Activated CD8-positive, alpha-beta memory T cell treated with anti-CD3 and anti-CD28 coated beads, Interleukin-2, amount 10 ng/mL, durations not matched to agents 7 days and 5 days (primary cell): ENCODE measurements at regions not wholly inside any gene's neighbourhood (a gene's known extent, or its start where the extent isn't known, plus 50 kb on each side); places are given as distances from the start of the nearest gene placed in this dataset.

Experiments
- ATAC-seq: fragments of 150-1000 bp; cut with Tn5 transposase; one replicate; pipeline ENCODE4 v1.10.0; 2021; ENCODE audit warnings: moderate library complexity
- CTCF ChIA-PET: fragments of 350-600 bp; sonication (Branson Sonifier 250); formaldehyde crosslinking; loops from one replicate; lab custom pipeline; 2021; ENCODE audit warnings: antibody characterized with exemption; lab: Charles Lee
- DNase-seq: peaks from one replicate; pipeline ENCODE4 v3.0.0-alpha.2; 2020
- H3K27ac Mint-ChIP-seq: one replicate; pipeline ENCODE4 v1.8.0; 2021; ENCODE audit warnings: mild to moderate bottlenecking, mixed read lengths
- H3K27me3 Mint-ChIP-seq: one replicate; pipeline ENCODE4 v1.8.0; 2021; ENCODE audit warnings: mixed read lengths
- H3K36me3 Mint-ChIP-seq: one replicate; pipeline ENCODE4 v1.8.0; 2021; ENCODE audit warnings: mild to moderate bottlenecking, mixed read lengths
- H3K4me1 Mint-ChIP-seq: one replicate; pipeline ENCODE4 v1.8.0; 2021; ENCODE audit warnings: mixed read lengths
- H3K4me3 Mint-ChIP-seq: one replicate; pipeline ENCODE4 v1.8.0; 2021; ENCODE audit warnings: mild to moderate bottlenecking, moderate library complexity, mixed read lengths
- H3K9me3 Mint-ChIP-seq: one replicate; pipeline ENCODE4 v1.8.0; 2022; ENCODE audit warnings: low read depth, mixed read lengths

DNA sequence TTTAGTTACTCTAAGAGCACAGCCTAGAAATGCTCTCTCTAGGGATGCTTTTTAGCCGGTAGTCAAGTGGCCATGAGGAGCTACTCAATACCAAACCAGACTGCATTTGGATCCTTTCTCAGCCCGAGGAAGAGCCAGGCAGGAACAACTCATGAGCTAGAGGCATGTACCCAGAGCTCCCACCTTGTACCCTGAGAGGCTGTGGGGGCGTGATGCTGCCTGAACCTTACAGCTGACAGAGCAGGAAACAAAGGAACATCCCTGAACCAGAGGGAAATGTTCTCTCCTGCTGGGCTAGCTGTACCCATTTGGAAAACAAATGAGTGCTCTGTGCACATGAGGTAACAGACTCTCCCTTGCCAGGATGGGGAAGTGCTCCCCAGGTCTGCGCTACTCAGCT is 131.6 kb downstream of the OSR1 start:
- no peaks in the 10 kb centered on the region for H3K4me1 Mint-ChIP-seq
- no peak overlapping the region for H3K4me3 Mint-ChIP-seq
- no peak overlapping the region for H3K27ac Mint-ChIP-seq
- no peaks in the 10 kb centered on the region for H3K36me3 Mint-ChIP-seq
- no peaks in the 10 kb centered on the region for H3K9me3 Mint-ChIP-seq
- DNase-seq = no peak
- ATAC-seq = no peak
- CTCF ChIA-PET = no interaction called here
- H3K27me3 Mint-ChIP-seq = peaks cover 3% of the 10 kb centered on the region

DNA sequence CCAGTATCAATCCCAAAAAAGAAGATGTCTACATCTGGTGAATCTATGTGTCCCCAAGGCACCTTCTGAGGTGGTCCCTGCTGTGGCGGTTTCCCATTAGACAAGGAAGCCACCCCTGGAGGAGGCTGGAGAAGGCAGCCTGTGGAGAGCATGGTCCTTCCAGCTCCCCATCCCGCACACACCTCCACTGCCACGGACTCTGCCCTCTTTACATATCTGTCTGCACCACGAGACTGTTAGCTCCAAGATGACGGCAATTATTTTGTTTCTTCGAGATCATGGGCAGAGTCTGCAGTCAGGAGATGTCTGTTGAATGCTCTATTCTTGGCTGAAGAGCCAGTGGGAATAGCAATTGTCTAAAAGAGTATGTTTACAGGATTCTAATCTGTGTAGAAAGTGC is 132.0 kb downstream of the OSR1 start:
- Mint-ChIP-seq H3K9me3 (no peaks in the 10 kb centered on the region), H3K27me3 (peaks cover 3% of the 10 kb centered on the region), H3K4me1 (no peaks in the 10 kb centered on the region), H3K27ac (no peak overlapping the region), H3K36me3 (no peaks in the 10 kb centered on the region), H3K4me3 (no peak overlapping the region)
- DNase-seq (no peak), ATAC-seq (no peak)
- CTCF ChIA-PET = no interaction called here

- Mint-ChIP-seq H3K27ac (no peak overlapping the region), H3K4me1 (no peaks in the 10 kb centered on the region), H3K9me3 (no peaks in the 10 kb centered on the region), H3K4me3 (no peak overlapping the region), H3K36me3 (no peaks in the 10 kb centered on the region), H3K27me3 (peaks cover 3% of the 10 kb centered on the region)
- DNase-seq (no peak), ATAC-seq (no peak)
- CTCF ChIA-PET = no interaction called here
Measured at GRCh38 chr2:19225931-19226330, 132.5 kb downstream of the OSR1 start.

DNA sequence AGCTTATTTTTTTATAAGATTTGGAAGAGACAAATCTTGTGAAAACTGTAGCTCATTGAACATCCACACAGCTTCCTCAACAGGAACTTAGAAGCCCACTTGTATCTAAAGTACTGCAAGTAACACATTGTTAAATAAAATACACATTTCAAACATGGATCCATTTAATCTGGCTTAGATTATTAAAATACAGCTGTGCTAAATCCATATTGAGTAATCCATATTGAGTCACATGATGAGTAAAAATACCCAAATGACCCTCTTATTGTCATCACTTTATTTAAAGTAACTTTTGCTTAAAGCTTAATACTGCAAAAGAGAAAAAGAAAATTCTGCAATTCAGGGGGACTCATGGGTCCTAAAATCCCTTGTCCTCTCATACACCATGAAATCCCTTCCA is 133.3 kb downstream of the OSR1 start:
- Mint-ChIP-seq H3K27ac (no peak overlapping the region), H3K4me1 (no peaks in the 10 kb centered on the region), H3K27me3 (peaks cover 3% of the 10 kb centered on the region), H3K36me3 (no peaks in the 10 kb centered on the region), H3K9me3 (no peaks in the 10 kb centered on the region), H3K4me3 (no peak overlapping the region)
- no peak for DNase-seq
- CTCF ChIA-PET = no interaction called here
- ATAC-seq = no peak

DNA sequence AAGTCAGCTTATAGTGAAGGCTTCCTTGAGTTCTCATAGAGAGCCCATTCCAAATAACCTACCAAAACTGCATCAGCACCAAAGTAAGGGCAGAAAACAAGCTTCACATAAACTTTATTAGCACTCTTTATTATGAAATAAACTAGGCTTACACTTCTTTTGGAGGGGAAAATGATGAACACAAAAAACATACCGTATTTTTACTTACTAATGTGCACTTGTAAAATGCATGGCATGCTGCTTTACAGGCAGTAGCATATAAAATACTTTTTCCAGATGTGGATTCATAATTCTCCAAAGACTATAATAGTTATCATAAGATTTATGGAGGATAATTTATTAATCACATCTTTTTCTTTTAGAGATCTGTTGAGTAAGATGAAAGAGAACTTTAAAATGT is 133.9 kb downstream of the OSR1 start:
- no peak overlapping the region for H3K27ac Mint-ChIP-seq
- ATAC-seq (no peak), DNase-seq (no peak)
- H3K36me3 Mint-ChIP-seq = no peaks in the 10 kb centered on the region
- no peaks in the 10 kb centered on the region for H3K4me1 Mint-ChIP-seq
- no peak overlapping the region for H3K4me3 Mint-ChIP-seq
- no peaks in the 10 kb centered on the region for H3K9me3 Mint-ChIP-seq
- CTCF ChIA-PET = no interaction called here
- peaks cover 3% of the 10 kb centered on the region for H3K27me3 Mint-ChIP-seq

DNA sequence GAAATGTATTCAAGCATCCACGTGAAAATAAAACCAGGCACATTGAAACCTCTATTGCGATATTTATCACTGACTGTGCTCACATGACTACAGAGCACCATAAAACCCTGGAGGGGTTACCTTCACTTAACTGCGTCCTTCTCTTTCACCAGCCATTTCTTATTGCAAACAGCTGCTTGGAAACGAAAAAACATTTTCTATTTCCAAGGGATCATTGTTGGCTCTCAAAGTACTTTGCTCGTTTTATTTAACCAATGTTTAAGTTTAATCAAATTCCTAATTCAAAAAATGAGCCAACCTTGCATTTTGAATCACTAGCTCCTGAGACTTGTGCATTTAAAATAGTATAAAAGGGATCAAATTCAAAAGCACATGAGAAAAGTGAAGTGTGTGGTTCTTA is 134.4 kb downstream of the OSR1 start:
- Mint-ChIP-seq H3K4me1 (no peaks in the 10 kb centered on the region), H3K27ac (no peak overlapping the region), H3K27me3 (peaks cover 4% of the 10 kb centered on the region), H3K9me3 (no peaks in the 10 kb centered on the region), H3K4me3 (no peak overlapping the region), H3K36me3 (no peaks in the 10 kb centered on the region)
- CTCF ChIA-PET = no interaction called here
- DNase-seq = no peak
- no peak for ATAC-seq

DNA sequence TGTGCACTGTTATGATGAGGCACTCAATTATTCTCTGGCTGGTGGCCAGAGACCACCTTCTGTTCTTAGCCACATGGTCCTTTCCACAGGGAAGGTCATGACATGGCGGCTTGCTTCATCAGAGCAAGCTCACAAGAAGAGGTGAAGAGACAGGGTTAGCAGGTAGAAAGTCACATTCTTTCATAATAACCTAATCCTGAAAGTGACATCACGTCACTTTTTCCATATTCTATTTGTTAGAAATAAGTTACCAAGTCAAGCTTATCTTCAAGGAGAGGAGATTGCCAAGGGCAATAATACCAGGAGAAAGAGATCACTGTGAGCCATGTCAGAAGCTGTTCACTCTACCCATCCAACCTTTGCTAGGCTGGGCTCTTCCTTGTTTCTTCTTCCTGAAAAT is 139.4 kb downstream of the OSR1 start:
- H3K4me1 Mint-ChIP-seq = no peaks in the 10 kb centered on the region
- H3K27me3 Mint-ChIP-seq = peaks cover 7% of the 10 kb centered on the region
- no peaks in the 10 kb centered on the region for H3K9me3 Mint-ChIP-seq
- CTCF ChIA-PET = no interaction called here
- H3K36me3 Mint-ChIP-seq = no peaks in the 10 kb centered on the region
- ATAC-seq (no peak), DNase-seq (no peak)
- no peak overlapping the region for H3K27ac Mint-ChIP-seq
- H3K4me3 Mint-ChIP-seq = no peak overlapping the region

- ATAC-seq (no peak), DNase-seq (no peak)
- CTCF ChIA-PET = no interaction called here
- Mint-ChIP-seq H3K27ac (no peak overlapping the region), H3K27me3 (peaks cover 7% of the 10 kb centered on the region), H3K36me3 (no peaks in the 10 kb centered on the region), H3K4me3 (no peak overlapping the region), H3K9me3 (no peaks in the 10 kb centered on the region), H3K4me1 (no peaks in the 10 kb centered on the region)
Measured at GRCh38 chr2:19218166-19218565, 140.3 kb downstream of the OSR1 start.

DNA sequence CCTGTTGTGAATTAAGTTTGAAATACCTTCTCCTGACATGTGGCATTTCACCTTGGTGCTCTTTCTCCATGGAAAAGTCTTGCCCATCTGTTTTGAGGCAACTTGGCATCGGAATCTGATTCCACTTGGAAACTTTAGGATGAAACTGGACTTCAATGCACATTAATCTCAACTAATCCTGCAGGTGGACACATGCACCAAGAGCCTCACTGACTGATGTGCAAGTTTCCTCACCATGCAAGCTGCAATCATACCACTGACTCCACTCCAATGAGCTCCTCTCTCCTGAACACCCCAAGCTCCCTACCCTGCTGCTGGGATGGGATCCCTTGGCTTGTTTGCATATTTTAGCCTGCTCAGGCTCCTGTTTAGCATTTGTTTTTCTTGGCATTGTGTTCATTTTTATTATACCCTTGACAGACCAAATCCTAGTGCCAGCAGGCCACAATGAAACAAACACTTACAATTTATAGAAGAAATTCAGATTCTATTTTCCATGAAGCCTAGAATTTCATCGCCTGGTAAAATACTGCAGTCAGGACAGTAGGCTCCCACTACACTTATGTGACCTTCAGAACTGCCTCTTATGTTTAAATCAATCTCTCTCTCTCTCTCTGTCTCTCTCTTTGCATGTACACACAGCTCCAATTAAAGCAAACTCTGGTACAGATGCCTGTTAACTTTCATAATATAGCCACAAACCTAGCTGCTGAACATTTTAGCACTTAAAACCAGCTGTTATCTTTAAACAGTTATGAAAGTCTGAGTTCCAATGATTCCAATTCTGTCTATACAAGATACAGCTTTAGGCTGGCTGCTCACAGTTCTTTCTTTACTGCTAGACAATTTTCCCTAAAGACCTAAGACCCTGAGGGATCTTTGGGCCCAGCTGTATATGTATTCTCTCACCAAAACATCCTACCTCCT is 141.5 kb downstream of the OSR1 start:
- ATAC-seq = no peak
- no peak overlapping the region for H3K4me3 Mint-ChIP-seq
- CTCF ChIA-PET = no interaction called here
- H3K36me3 Mint-ChIP-seq = no peaks in the 10 kb centered on the region
- H3K27ac Mint-ChIP-seq = no peak overlapping the region
- H3K27me3 Mint-ChIP-seq = peaks cover 7% of the 10 kb centered on the region
- H3K4me1 Mint-ChIP-seq = no peaks in the 10 kb centered on the region
- no peak for DNase-seq
- H3K9me3 Mint-ChIP-seq = no peaks in the 10 kb centered on the region

GRCh38 chr2:19216238-19216637 is 142.2 kb downstream of the OSR1 start:
- CTCF ChIA-PET = no interaction called here
- Mint-ChIP-seq H3K4me1 (no peaks in the 10 kb centered on the region), H3K27me3 (peaks cover 7% of the 10 kb centered on the region), H3K36me3 (no peaks in the 10 kb centered on the region), H3K27ac (no peak overlapping the region), H3K4me3 (no peak overlapping the region), H3K9me3 (no peaks in the 10 kb centered on the region)
- ATAC-seq (no peak), DNase-seq (no peak)

GRCh38 chr2:19214682-19215391 is 143.6 kb downstream of the OSR1 start:
- no peaks in the 10 kb centered on the region for H3K4me1 Mint-ChIP-seq
- H3K27ac Mint-ChIP-seq = no peak overlapping the region
- DNase-seq (no peak), ATAC-seq (no peak)
- H3K9me3 Mint-ChIP-seq = no peaks in the 10 kb centered on the region
- H3K27me3 Mint-ChIP-seq = peaks cover 7% of the 10 kb centered on the region
- H3K36me3 Mint-ChIP-seq = no peaks in the 10 kb centered on the region
- H3K4me3 Mint-ChIP-seq = no peak overlapping the region
- CTCF ChIA-PET = interaction anchor here (1.5 kb wide), 1 partner anchor 16 kb away, joined by 3 read pairs; no protein-coding TSS in a partner anchor

DNA sequence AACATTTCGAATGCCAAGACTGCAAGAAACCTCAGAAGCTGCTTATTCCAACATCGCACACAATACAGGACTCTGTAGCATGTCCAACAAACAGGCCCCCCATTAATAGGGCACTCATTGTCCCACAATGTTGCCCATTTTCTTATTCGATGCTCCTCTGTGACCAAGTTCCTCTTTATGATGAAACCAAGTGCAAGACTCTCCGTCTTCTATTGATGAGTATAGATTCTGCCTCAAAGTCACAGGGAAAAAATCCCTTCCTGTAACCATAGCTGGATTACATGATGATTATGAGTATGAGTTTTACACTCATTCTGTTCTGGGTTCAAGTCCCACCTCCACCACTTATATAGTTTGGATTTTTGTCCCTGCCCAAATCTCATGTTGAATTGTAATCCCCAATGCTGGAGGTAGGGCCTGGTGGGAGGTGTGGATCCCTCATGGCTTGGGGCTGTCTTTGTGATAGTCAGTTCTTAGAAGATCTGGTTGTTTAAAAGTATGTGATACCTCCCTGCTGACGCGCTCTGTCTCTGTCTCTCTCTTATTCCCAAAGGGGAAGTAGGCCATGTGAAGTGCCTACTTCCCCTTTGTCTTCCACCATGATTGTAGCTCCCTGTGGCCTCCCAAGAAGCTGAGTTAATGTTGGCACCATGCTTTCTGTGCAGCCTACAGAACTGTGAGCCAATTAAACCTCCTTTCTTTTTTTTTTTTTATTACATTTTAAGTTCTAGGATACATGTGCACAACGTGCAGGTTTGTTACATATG is 148.7 kb downstream of the OSR1 start:
- Mint-ChIP-seq H3K27me3 (no peaks in the 10 kb centered on the region), H3K27ac (no peak overlapping the region), H3K9me3 (no peaks in the 10 kb centered on the region), H3K36me3 (no peaks in the 10 kb centered on the region), H3K4me3 (no peak overlapping the region), H3K4me1 (no peaks in the 10 kb centered on the region)
- ATAC-seq (no peak), DNase-seq (no peak)
- CTCF ChIA-PET = no interaction called here

GRCh38 chr2:19208479-19209199 is 149.8 kb downstream of the OSR1 start:
- CTCF ChIA-PET = no interaction called here
- no peaks in the 10 kb centered on the region for H3K9me3 Mint-ChIP-seq
- H3K27me3 Mint-ChIP-seq = no peaks in the 10 kb centered on the region
- H3K27ac Mint-ChIP-seq = no peak overlapping the region
- no peak overlapping the region for H3K4me3 Mint-ChIP-seq
- no peaks in the 10 kb centered on the region for H3K4me1 Mint-ChIP-seq
- DNase-seq (no peak), ATAC-seq (no peak)
- no peaks in the 10 kb centered on the region for H3K36me3 Mint-ChIP-seq
